GM18868 (cell line): ENCODE measurements at regions not wholly inside any gene's neighbourhood (a gene's known extent, or its start where the extent isn't known, plus 50 kb on each side); places are given as distances from the start of the nearest gene placed in this dataset.

ENCODE experiments used
- ATAC-seq: cut with Tn5 transposase; IDR thresholded peaks from one replicate; pipeline ENCODE4 v1.9.1; 2021; ENCODE audit warnings: mild to moderate bottlenecking, moderate library complexity; ENCODE audit not compliant: unreplicated experiment

DNA sequence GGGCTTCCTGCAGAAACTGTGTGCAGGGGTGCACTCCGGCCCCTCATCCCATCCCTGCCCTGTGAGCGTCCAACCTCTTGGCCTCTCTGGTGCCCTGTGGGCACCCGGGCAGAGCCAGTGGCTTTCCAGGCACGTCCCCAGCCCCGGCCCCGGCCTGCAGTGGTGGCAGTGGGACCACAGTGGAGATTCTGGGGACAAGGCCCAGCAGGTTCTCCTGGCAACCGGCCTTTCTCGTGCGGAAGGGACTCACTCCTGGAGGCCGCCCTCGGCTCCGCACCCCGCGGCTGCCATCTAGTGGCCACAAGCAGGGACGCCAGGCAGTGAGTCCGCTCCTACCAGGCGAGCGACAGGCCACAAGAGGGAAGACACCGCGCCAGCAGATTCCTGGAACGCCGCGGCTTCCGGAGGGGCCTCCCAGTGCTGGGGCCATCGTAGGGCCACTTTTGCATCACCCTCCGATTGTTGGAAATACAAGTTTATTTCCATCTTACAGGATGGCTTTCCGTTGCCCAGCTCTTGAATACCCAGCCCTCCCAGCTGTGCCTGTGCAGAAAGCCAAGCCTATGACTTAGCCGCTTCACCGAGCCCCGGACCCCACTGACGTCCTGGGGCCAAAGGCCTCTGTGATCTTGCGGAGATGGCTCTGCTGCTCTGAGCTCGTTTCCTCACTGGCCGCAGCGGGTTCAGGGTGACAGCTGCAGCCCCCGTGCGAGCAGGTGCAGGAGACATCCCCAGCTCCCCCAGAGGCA lies 357.3 kb downstream of the CTTN start:
- no peak for ATAC-seq

DNA sequence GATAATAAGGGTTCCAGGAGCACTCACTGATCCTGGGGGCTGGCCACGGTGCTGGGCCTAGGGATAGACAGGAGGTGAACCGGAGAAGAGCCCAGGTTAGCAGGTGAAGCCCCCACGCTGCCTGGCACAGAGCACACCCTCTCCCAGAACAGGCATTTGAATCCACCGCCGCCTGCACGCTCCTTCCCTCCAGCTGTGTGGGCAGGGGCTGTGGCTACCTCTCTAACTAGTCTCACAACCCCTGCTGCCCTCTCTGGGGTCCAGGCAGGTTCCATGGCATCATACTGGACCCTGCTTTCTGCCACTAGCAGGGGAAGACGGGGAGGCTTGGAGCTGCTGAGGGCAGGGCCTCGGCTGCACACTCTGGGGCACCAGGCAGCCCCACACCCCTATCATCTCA lies 358.0 kb downstream of the CTTN start:
- ATAC-seq = no peak

DNA sequence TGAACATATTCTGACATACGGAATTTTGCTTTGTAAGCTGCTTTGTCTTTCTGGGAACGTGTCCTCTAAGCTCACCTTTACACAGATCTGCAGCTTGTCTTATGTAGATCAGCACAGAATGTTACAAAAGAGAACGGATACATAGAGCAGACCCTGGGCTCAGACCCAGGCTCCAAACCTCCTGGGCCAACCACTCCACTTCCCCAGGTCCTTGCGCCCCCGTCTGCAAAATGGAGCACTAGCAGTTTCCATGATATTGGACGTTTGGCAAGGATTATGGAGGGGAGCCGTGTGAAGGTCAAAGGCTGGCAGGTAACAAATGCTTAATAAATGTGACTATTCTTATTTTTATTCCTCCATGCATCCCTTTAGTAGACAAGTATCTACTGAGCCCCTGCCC lies 358.4 kb downstream of the CTTN start:
- no peak for ATAC-seq

DNA sequence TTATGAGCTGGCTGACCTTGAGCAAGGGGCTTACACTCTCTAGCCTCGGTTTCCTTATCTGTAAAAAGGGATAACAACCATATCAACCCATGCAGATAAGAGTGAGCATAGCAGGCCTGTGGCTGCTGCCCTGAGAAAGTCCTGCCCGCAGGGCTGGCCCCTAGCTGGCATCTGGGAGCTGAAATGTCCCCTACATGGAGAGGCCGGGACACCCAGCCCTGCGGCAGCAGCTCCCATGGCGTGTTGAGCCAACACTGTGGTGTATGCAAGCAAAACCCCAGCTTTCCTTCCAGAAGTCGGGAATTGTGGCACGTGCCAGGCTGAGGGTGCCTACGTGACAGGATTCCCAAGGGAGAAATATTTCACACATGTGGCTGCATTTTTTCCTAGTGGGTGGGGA lies 358.9 kb downstream of the CTTN start:
- ATAC-seq = no peak

DNA sequence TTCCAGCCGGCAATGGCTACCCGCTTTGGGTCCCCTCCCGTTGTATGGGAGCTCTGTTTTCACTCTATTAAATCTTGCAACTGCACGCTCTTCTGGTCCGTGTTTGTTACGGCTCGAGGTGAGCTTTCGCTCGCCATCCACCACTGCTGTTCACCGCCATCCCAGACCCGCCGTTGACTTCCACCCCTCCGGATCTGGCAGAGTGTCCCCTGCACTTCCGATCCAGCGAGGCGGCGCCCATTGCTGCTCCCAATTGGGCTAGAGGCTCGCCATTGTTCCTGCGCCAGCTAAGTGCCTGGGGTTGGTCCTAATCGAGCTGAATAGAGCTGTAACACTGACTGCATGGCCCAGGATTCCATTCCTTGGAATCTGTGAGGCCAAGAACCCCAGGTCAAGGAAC lies 359.9 kb downstream of the CTTN start:
- no peak for ATAC-seq

DNA sequence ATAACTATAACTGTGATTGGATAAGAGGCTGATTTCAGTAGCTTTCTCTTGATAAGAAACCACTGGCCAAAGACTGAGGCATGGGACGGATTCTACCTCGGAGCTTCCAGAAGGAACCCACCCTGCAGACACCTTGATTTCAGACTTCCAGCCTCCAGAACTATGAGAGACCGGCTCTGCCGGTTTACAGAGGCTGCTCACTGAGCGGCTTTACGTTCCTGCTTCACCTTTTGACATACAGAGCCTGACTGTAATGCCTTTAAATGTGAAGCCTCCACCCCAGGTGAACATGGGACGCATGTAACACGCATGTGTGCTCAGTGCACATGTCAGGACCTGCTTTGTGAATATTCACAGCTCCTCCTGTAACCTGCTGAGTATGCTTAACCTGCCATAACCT lies 361.5 kb downstream of the CTTN start:
- no peak for ATAC-seq

DNA sequence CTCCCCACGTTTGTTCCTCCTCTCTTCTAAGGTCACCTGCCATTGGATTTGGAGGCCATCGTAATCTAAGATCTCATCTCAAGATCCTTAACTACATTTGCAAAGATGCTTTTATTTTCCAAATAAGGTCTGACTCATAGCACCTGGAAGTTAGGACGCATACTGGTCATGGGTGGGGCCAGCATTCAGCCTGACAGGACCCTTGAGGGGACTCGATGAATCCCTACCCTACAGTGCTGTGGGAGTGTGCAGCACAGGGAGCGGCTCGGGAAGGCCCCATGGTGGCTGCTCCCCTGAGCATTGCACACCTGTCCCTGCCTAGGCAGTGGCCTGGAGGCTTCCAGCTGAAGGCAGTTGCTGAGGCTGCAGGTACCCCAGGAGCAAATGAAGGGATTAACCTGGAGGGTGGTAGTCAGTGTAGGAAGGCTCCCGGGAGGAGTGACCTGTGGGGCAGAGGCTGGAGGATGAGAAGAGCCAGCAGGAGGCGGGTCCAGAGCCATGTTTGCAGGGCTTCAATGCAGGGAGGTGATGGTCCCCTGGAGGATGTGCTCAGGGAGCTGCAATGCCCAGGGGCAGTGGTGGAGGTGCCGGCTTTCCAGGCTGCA lies 362.2 kb downstream of the CTTN start:
- ATAC-seq = no peak

DNA sequence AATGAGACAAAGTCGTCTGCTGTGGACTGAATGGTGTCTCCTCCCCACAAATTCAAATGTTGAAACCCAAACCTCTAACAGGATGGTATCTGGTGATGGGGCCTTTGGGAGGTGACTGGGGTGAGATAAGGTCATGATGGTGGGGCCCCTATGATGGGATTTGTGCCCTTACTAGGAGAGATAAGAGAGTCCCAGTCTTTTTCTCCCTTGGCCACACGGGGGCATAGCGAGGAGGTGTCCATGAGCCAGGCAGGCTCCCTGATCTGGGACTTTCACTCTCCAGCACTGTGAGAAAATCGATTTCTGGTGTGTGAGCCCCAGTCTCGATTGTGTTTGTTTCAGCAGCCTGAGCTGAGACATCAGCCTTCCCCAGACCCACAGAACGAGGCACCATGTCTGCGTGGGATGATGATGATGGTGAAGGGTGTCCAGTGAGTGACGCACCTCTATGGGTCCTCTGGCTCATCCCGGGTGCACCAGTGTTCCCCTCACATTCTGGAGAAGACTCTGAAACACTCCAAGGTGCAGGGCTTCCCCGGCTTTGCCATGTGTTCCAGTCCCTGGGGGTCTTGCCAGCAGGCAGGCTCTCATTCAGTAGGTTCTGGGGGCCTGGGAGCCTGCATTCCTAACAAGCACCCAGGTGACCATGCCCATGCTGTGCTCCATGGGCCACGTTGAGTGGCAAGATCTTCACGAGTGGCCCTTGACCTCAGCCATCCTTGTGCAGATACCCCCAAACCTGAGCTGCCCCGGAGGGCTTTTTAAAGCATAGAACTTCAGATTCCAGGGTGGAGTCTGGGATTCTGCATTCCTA lies 363.0 kb downstream of the CTTN start:
- ATAC-seq = no peak

DNA sequence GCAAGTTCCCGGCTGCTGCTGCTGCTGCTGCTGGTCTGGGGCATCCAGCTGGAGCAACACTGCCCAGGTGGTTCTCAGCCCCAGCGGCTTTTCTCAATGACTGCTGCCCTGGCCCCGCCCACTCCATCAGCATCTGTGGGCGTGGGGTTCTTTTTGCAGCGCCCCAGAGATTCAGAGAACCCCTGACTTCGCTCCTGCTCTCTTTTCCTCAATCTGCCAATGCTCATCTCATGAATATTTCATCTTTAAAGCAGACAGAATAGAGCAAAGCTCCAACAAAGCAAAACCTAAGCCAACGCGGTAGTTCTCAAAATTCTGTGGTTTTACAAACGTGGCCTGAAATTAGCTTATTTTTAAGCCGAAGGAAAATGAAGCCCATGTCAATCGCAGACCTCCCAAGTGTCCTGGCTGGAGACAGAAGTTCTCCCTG lies 363.6 kb downstream of the CTTN start:
- ATAC-seq = no peak

DNA sequence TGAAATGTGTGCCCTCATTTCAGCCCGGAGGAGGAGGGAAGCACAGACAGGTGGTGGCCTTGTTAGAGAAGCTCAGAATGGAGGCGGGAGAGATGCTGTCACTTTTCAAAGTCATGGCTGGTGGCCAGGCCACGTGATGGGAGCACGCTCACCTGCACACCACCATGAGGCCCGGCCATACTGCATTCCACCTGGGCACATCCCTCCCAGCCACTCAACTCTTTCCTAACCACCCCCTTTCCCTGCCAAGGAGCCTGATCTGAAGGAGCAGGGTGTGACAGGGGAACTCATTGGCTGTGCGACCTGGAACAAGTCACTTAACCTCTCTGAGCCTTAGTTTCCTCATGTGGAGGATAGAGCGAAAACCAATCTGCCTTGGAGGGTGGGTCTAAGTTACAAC lies 364.5 kb downstream of the CTTN start:
- no peak for ATAC-seq

DNA sequence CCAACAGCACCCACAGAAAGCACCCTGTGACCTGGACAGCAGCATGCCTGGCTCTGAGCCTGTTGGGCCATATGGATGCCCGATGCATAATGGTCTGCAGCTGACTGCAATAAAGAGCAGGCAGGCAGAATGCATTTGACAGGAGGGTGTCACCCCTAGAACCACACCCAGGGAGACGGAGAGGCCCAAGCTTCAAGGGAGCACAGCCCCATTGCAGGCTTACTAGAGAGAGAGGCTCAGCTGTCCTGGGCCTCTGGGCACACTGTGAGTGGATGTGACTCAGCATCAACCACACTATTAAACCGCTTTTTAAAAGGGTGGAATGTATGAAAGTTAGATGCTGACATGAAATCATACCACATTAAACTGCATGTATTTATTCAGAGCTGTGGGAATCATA lies 365.3 kb downstream of the CTTN start:
- no peak for ATAC-seq

DNA sequence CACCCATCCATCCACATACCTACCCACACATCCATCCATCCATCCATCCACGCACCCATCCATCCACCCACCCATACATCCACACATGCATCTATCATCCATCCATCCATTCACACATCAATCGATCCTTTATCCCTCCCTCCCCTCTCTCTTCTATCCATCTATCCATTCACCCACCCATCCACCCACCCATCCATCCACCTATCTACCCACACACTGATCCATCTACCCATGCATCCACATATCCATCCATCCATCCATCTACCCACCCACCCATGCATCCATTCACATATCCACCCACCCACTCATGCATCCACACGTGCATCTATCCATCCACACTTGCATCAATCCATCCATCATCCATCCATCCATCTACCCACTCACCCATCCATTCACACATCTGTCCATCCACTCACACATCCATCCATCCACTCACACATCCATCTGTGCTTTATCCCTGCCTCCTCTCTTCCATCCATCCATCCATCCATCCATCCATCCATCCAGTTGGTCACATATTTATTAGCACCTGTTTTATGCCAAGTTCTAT lies 366.1 kb downstream of the CTTN start:
- ATAC-seq = no peak

DNA sequence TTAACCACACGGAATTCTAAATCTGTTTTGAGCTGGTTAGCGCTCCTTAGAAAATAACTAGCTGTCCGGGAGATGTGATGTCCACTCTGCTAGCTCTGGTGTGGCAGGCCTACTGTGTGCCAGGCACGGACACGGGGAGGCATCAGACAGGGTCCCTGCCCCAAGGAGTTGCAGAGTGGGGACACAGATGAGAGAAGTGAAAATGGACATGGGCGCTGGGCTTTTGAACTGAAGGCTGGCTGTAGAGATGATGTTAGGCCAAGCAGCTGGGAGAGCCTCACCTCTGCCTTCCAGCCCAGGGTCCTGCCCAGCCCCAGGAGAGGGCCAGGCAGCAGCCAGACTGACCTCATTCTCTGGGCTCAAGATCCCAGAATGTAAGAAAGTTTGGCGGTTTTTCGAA lies 368.6 kb downstream of the CTTN start:
- ATAC-seq = no peak

DNA sequence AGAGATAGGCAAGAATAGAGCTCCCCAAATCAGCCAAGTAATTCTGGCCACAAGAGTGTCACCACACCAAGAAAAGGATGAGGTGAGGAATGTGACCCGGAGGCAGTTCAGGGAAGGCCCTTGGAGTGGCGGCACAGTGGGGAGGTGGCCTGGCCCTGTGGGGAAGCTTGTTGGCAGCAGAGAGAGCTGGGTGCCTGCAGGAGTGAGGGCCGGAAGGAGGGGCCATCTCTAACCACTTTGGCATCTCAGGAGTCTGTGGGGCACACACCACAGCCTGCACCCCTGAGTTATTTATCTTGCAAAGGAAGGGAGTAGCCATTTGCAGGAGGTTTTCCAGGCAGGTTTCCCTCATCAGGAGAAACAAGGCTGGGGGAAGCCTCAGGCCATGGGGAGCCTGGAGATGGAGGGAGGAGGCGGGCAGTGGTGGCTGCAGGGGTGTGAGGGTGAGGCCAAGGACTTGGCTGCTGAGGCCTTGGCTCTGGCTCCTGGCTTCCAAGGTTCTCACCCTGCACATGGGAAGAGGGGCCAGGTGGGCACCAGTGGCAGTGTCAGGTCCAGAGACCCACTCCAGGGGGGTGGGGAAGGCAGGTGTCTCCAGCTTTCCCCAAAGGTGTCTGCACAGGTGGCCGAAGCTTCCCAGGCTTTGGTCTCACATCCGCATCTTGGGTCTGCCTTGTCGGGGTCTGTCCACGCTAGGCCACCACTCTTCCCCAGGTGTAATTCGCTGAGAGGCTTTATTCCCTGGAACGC lies 370.2 kb downstream of the CTTN start:
- ATAC-seq = no peak

DNA sequence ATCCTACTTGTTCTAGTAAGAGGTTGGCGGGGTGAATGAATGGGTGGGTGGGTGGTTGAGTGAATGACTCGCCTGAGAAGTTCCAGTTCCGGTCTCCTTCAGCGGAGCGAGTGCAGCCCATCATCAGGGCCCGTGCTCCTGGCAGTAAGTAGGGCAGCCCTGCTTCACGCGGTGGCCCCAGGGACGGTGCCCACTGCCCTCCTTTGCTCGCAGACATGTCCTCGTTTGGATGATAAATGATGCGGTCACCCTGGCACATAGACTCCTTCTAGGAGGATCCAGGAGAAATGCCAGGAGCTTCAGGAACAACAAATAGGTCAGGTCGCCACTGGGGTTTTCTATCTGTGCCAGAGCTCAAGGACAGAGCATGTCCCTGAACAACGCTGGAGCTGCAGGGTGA lies 370.8 kb downstream of the CTTN start:
- no peak for ATAC-seq

DNA sequence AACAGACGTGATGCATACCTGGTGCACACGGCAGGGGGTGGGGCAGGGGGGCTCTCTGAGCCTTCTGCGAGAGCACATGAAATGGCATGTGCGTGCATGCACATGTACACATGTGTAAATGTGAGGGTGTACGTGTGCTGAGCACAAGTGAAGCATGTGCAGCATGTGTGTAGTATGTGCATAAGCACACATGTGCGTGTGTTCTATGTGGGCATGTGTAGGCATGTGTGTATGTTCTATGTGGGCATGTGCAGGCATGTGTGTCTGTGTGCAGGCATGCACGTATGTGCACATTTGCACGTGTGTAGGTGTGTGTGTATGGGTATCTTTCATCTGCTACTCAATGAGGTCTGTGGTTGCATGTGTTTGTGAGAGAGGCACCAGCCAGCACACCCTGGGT lies 371.2 kb downstream of the CTTN start:
- no peak for ATAC-seq

DNA sequence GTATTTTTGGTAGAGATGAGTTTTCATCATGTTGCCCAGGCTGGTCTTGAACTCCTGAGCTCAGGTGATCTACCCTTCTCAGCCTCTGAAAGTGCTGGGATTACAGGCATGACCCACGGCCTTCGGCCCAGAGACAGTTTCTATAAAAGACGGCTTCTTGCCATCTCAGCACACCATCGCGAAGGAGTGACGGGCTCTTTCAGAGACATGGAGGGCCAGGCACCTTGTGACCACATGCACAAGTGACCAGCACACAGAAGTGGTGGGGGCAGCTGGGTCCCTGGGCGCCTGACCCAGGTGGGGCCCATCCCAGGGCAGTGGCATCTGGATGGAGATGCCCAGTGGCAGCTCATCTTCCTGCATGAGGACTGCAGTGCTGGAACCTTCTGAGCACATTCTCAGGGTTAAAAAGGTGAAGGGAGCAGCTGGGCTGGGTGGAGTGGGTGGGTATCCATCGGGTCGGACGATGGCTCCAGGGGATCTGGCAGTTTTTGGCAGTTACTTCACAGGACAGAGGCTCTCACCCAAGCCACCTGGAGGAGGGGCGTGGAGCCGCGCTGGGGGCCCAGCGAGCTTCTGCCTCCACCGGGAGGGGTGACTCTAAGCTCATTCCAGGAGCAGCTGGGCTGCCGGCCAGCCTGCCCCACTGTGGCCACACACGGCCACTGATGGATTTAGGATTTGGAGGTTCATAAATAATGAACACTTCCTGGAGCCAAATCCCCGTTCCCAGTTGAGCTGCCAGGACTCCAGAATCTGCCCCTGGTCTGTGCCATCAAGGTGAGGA lies 373.0 kb downstream of the CTTN start:
- ATAC-seq = no peak

DNA sequence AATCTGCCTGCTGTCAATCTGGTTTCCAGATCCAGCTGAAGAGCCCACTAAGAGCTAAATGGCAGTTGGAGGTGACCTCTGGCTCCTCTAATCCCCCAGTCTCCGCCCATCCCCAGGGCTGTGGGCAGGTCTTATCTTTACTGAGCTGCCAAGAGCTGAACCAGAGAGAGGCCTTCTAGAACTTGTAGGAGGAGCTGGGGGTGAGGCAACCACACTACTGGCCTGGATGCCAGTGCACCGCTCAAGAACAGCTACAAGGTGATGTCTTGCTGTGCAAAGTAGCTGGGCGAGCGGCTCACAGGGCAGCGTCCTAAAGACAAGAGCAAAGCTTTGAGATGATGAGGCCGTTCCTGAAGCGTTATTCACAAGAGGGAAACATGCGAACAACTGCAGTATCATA lies 374.6 kb downstream of the CTTN start:
- no peak for ATAC-seq

DNA sequence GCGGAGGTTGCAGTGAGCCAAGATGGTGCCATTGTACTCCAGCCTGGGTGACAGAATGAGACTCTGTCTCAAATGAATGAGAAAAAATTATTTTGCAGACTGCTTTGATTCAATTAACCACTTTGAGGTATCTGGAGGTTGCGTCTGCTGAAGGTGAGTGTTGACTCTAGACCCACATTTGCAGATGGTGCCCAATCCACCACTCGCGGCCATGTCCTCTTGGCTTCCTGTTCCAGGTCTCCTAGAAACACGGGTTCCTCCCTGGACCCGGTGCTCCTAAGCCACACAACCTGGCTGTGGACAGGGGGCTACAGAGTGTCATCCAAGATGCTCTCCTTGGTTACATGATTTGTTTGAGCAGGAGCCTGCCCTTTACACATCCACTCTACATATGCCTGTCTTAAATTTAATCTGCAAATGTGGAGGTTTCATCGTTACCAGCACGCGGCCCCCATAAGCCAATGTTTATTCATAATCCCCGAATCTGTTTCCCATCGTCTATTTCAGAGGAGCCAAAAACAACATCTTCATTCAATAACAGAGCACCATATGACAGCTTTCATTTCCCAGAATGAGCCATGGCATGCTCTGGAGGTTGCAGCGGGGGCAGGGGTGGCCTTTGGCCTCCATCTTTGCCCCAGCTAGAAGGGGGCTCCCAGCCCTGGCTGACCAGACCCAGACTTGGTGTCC lies 377.2 kb downstream of the CTTN start:
- no peak for ATAC-seq
